HS-27A (cell line): ENCODE measurements at regions not wholly inside any gene's neighbourhood (a gene's known extent, or its start where the extent isn't known, plus 50 kb on each side); places are given as distances from the start of the nearest gene placed in this dataset.
"Not testable (repeated sequence)": the region's sequence is repeated elsewhere in the genome, so short reads cannot be mapped to it uniquely, and the experiment has no call there.

Experiments used
- DNase-seq: peaks from one replicate; pipeline ENCODE4 v3.0.0-alpha.2; 2012; ENCODE audit warnings: low read depth, missing footprints

- no peak for DNase-seq
Measured at GRCh38 chr2:123359636-123360035, 665.5 kb upstream of the CNTNAP5 start.

GRCh38 chr2:123362671-123363440 lies 662.2 kb upstream of the CNTNAP5 start:
- no peak for DNase-seq

- DNase-seq: no peak
Measured at GRCh38 chr2:123363826-123364225, 661.3 kb upstream of the CNTNAP5 start.

GRCh38 chr2:123364243-123364896 lies 660.7 kb upstream of the CNTNAP5 start:
- no peak for DNase-seq

- no peak for DNase-seq
Measured at GRCh38 chr2:123366239-123366837, 658.7 kb upstream of the CNTNAP5 start.

GRCh38 chr2:123370186-123370585 lies 654.9 kb upstream of the CNTNAP5 start:
- no peak for DNase-seq

- DNase-seq: no peak
Measured at GRCh38 chr2:123371535-123371934, 653.6 kb upstream of the CNTNAP5 start.

GRCh38 chr2:123380370-123380935 lies 644.6 kb upstream of the CNTNAP5 start:
- DNase-seq: no peak

- DNase-seq: no peak
Measured at GRCh38 chr2:123415678-123416077, 609.4 kb upstream of the CNTNAP5 start.

- DNase-seq: no peak
Measured at GRCh38 chr2:123419976-123420375, 605.1 kb upstream of the CNTNAP5 start.

GRCh38 chr2:123434546-123435395 lies 590.3 kb upstream of the CNTNAP5 start:
- DNase-seq: no peak

GRCh38 chr2:123438251-123438650 lies 586.8 kb upstream of the CNTNAP5 start:
- no peak for DNase-seq

GRCh38 chr2:123438675-123439074 lies 586.4 kb upstream of the CNTNAP5 start:
- no peak for DNase-seq

- no peak for DNase-seq
Measured at GRCh38 chr2:123448801-123449200, 576.3 kb upstream of the CNTNAP5 start.

- no peak for DNase-seq
Measured at GRCh38 chr2:123451542-123451941, 573.5 kb upstream of the CNTNAP5 start.

GRCh38 chr2:123453046-123453700 lies 571.9 kb upstream of the CNTNAP5 start:
- DNase-seq: no peak

GRCh38 chr2:123453772-123454171 lies 571.3 kb upstream of the CNTNAP5 start:
- DNase-seq: no peak

GRCh38 chr2:123455234-123455633 lies 569.9 kb upstream of the CNTNAP5 start:
- DNase-seq: not testable (repeated sequence)

GRCh38 chr2:123456416-123456815 lies 568.7 kb upstream of the CNTNAP5 start:
- DNase-seq: no peak

- no peak for DNase-seq
Measured at GRCh38 chr2:123463886-123464285, 561.2 kb upstream of the CNTNAP5 start.

GRCh38 chr2:123468071-123468470 lies 557.0 kb upstream of the CNTNAP5 start:
- DNase-seq: no peak
